HepG2 (cell line): ENCODE measurements at regions not wholly inside any gene's neighbourhood (a gene's known extent, or its start where the extent isn't known, plus 50 kb on each side); places are given as distances from the start of the nearest gene placed in this dataset.

Experiments used
- FOXP1 ChIP-seq, 2 experiments: fragments of 450-650 bp in 1 of 2; IDR thresholded peaks; 2 replicates each; pipeline ENCODE4 v1.6.1; 2017 to 2018; ENCODE audit warnings: antibody characterized with exemption in 1 of 2
- HNRNPH1 ChIP-seq: fragments of 200-400 bp; formaldehyde crosslinking; optimal IDR thresholded peaks from 2 replicates; pipeline ENCODE3; 2017; ENCODE audit warnings: mild to moderate bottlenecking, low read depth, low read length
- PATZ1 ChIP-seq: sonication (generic); formaldehyde crosslinking; IDR thresholded peaks from 2 replicates; pipeline ENCODE4 v1.4.0; 2020; ENCODE audit warnings: missing genetic modification reagents
- PTBP1 ChIP-seq: fragments of 200-400 bp; formaldehyde crosslinking; IDR thresholded peaks from 2 replicates; pipeline ENCODE4 v1.6.1; 2018; ENCODE audit warnings: low read length, low read depth; ENCODE audit not compliant: poor library complexity, severe bottlenecking
- SKIL ChIP-seq: sonication (generic); formaldehyde crosslinking; IDR thresholded peaks from 2 replicates; pipeline ENCODE4 v1.8.0; 2022; ENCODE audit warnings: missing genetic modification reagents, mild to moderate bottlenecking, moderate library complexity, borderline replicate concordance
- TEF ChIP-seq: sonication (generic); formaldehyde crosslinking; IDR thresholded peaks from 2 replicates; pipeline ENCODE4 v1.5.0; 2020; ENCODE audit warnings: missing genetic modification reagents
- TOPORS ChIP-seq: sonication (generic); formaldehyde crosslinking; IDR thresholded peaks from 2 replicates; pipeline ENCODE4 v1.8.0; 2023; ENCODE audit warnings: mild to moderate bottlenecking, missing genetic modification reagents
- TRIM22 ChIP-seq: fragments of 450-650 bp; IDR thresholded peaks from 2 replicates; pipeline ENCODE4 v1.6.1; 2017
- ZBTB34 ChIP-seq: sonication (generic); formaldehyde crosslinking; IDR thresholded peaks from 2 replicates; pipeline ENCODE4 v1.8.0; 2022; ENCODE audit warnings: mild to moderate bottlenecking, missing genetic modification reagents
- ZFP62 ChIP-seq: sonication (generic); formaldehyde crosslinking; IDR thresholded peaks from 2 replicates; pipeline ENCODE4 v1.4.0; 2020; ENCODE audit warnings: missing genetic modification reagents
- ZIK1 ChIP-seq: sonication (generic); formaldehyde crosslinking; IDR thresholded peaks from 2 replicates; pipeline ENCODE4 v1.5.0; 2020; ENCODE audit warnings: mild to moderate bottlenecking, low read depth, missing genetic modification reagents, borderline replicate concordance
- ZNF142 ChIP-seq: sonication (generic); formaldehyde crosslinking; IDR thresholded peaks from 2 replicates; pipeline ENCODE4 v1.4.0; 2020; ENCODE audit warnings: missing genetic modification reagents
- ZNF383 ChIP-seq: sonication (generic); formaldehyde crosslinking; IDR thresholded peaks from 2 replicates; pipeline ENCODE4 v1.4.0; 2020; ENCODE audit warnings: missing genetic modification reagents, mild to moderate bottlenecking, borderline replicate concordance

- peak; percentile 59 for TF ChIP-seq PATZ1 (CRISPR knock-in tag)
- TF ChIP-seq ZNF142 (CRISPR knock-in tag) = no peak
- TF ChIP-seq FOXP1 (IDR thresholded peaks at IDR 0.05) = peak; percentile 79; the same call in 1 of the 2 replicates
- TF ChIP-seq FOXP1 (CRISPR knock-in tag; IDR thresholded peaks at IDR 0.05) = peak; percentile 92
- TF ChIP-seq PTBP1 = no peak
- no peak for TF ChIP-seq TEF (CRISPR knock-in tag)
- no peak for TF ChIP-seq HNRNPH1
- no peak for TF ChIP-seq TRIM22
- TF ChIP-seq ZIK1 = no peak
- no peak for TF ChIP-seq TOPORS (CRISPR knock-in tag)
- no peak for TF ChIP-seq ZFP62 (CRISPR knock-in tag)
- no peak for TF ChIP-seq ZNF383
- peak; percentile 71; the same call in 1 of the 2 replicates for TF ChIP-seq ZBTB34
- TF ChIP-seq SKIL = no peak; the same call in 1 of the 2 replicates
Observed at GRCh38 chr4:87911252-87911774, 64.2 kb upstream of the SPP1 start (continued).
